ENCODE measurements at regions not wholly inside any gene's neighbourhood (a gene's known extent, or its start where the extent isn't known, plus 50 kb on each side); places are given as distances from the start of the nearest gene placed in this dataset.

DNA sequence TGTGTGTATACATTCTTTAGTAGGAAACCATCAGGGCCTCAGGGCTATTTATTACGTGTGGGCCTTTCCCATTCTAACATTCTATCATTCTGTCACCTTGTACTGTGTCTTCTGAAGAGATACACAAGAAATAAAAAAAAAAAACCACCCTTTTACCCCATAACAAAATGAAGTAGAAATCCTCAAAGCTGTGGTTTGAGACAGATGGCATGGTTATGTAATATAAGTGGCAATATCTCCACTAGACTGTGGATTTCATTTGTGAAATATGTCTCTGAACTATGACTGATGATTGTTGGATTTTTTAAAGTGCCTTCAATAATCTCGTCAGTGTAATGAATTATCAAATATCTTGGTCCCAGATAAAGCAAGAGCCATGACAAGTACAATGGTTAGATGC lies 150.0 kb upstream of the BLID start:
- TF ChIP-seq, protein P1, sequence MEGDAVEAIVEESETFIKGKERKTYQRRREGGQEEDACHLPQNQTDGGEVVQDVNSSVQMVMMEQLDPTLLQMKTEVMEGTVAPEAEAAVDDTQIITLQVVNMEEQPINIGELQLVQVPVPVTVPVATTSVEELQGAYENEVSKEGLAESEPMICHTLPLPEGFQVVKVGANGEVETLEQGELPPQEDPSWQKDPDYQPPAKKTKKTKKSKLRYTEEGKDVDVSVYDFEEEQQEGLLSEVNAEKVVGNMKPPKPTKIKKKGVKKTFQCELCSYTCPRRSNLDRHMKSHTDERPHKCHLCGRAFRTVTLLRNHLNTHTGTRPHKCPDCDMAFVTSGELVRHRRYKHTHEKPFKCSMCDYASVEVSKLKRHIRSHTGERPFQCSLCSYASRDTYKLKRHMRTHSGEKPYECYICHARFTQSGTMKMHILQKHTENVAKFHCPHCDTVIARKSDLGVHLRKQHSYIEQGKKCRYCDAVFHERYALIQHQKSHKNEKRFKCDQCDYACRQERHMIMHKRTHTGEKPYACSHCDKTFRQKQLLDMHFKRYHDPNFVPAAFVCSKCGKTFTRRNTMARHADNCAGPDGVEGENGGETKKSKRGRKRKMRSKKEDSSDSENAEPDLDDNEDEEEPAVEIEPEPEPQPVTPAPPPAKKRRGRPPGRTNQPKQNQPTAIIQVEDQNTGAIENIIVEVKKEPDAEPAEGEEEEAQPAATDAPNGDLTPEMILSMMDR (IDR thresholded peaks at IDR 0.05; ENCODE audit: control insufficient read depth, extremely low read depth, insufficient read depth), result no peak
- no peak overlapping the region for H3K4me3 ChIP-seq (ENCODE audit: low read depth, low read length)
- DNase-seq (ENCODE audit: low read depth), result no peak

DNA sequence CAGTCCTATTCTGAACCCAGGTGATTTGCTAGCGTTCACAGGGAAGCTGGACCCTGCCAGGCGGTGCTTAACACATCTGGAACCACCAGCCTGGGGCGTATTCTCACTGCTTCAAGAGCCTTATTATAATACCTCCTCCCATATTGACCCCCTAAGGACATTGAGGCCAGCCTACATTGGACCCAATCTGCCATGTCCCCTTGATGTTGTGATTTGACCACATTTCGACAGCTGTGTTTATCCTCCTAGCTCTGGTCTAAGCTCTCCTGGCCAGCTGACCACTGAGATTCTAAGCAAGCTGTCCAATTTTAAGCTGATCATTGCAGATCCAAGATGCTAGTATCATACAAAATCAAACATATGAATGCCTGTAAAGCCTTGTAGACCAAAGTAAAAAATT lies 148.1 kb upstream of the BLID start:
- DNase-seq (ENCODE audit: low read depth), result no peak
- TF ChIP-seq, protein P1 (IDR thresholded peaks at IDR 0.05; ENCODE audit: control insufficient read depth, extremely low read depth, insufficient read depth), result no peak
- H3K4me3 ChIP-seq (ENCODE audit: low read depth, low read length), result no peak overlapping the region

DNA sequence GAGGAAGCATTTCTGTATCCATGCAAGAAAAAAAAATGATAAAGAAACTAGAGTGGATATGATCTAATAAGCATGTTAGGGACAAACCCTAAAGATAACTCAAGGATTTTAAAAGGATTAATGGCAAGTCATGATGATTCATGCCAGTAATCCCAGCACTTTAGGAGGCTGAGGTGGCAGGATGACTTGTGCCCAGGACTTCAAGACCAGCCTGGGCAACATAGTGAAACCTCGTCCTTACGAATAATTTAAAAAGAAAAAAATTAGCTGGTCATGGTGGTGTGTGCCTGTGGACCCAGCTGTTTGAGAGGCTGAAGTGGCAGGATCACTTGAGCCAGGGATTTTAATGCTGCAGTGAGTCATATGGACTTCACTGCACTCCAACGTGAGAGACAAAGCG lies 145.5 kb upstream of the BLID start:
- TF ChIP-seq, protein P1 (IDR thresholded peaks at IDR 0.05; ENCODE audit: control insufficient read depth, extremely low read depth, insufficient read depth), result no peak
- no peak overlapping the region for H3K4me3 ChIP-seq (ENCODE audit: low read depth, low read length)
- DNase-seq (ENCODE audit: low read depth), result no peak

DNA sequence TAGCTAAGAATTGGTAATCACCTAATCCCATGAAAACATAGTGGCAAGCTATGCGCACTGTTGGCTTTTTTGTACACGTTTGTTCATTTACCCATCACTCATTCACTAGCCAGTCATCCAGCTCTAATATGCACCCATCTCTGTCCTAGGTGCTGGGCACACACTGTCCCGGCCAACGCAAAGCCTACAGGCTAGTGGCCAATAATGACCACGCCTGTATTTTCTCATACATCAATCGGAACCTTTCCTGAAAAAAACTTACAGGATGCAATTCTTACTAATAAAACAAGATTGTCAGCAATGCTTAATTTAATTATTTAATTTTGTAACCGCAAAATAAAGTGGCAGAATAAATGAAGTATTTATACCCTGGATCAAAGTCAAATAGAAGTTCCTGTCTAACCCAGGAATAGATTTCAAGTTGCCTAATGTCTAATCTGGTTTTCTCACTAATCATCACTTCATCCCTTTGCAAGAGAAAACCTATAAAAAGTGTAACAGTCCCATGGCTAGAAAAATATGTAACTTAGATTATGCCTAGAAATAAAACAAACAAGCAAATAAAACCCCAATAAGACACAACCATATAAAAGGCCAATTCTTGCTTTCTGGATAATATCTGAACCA lies 143.3 kb upstream of the BLID start:
- TF ChIP-seq, protein P1 (IDR thresholded peaks at IDR 0.05; ENCODE audit: control insufficient read depth, extremely low read depth, insufficient read depth), result no peak
- H3K4me3 ChIP-seq (ENCODE audit: low read depth, low read length), result no peak overlapping the region

DNA sequence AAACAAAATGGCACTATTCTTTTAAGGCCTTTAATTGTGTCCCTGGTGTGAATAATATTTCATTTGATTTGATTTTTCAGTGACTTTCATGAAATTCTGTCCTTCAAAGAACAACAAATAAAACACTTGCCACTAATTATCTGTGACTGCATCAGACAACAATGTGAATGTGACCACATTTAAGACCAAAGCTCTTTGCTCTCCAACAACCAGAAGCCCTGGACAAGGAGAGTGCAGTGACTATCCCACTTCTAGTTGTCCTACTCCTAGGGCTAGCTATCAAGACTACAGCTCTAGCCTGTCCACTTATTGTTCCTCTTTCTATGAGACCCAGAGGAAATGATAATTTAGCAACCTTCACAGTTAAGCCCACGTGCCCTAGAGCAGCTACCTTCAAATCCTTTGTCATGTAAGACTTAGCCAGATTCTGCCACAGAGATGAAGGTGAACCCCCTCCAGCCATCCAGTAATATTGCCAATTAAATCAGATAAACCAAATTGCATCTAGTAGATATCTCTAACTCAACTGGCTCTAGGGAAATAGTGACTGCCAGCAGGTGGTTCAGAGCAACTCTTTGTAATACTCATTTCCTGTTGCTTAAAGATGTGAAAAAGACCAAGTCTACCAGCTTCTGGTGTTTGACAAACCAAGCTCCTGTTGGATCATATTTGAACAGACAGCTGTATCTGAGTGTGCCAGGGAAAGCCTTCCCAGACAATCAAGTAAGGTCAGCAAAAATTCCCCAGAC lies 142.6 kb upstream of the BLID start:
- DNase-seq (ENCODE audit: low read depth), result no peak
- TF ChIP-seq, protein P1 (IDR thresholded peaks at IDR 0.05; ENCODE audit: control insufficient read depth, extremely low read depth, insufficient read depth), result no peak
- H3K4me3 ChIP-seq (ENCODE audit: low read depth, low read length), result no peak overlapping the region

More for the DNA sequence above, 143.3 kb upstream of the BLID start:
- DNase-seq (ENCODE audit: low read depth), result no peak

DNA sequence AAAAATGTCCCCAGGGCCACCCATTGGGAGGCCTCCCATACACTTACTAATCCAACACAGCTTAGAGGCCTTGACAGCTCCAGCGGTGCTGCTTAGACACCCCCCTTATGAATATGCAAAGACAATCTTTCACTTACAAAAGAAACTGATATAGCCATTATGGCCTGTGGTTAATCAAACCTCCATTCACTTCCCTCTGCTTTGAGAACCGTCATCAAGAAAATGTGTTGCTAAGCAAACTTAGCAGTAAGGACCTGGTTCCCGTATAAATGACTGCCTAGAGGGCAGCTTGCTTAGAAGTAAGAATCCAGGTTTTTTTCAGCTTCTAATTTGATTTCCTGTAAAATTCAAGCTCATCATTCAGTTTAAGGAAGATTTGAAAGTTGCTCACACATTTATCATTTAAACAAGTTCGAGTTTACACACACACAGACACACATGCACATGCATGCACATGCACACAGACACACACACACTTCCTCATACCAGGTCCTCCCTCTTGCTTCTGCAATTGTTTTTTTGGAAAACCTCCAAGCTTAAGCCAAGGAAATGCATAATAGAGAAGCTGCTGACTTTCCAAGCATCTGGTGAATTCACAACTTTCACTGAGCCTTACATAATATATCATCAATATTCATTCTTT lies 137.7 kb upstream of the BLID start:
- no peak overlapping the region for H3K4me3 ChIP-seq (ENCODE audit: low read depth, low read length)
- TF ChIP-seq, protein P1 (IDR thresholded peaks at IDR 0.05; ENCODE audit: control insufficient read depth, extremely low read depth, insufficient read depth), result no peak
- DNase-seq (ENCODE audit: low read depth), result no peak
